Panc1 (cell line): ENCODE measurements at regions not wholly inside any gene's neighbourhood (a gene's known extent, or its start where the extent isn't known, plus 50 kb on each side); places are given as distances from the start of the nearest gene placed in this dataset.

ENCODE experiments used
- ATAC-seq: fragments of 200-7000 bp; cut with Tn5 transposase; 2 replicates; pipeline ENCODE4 v1.9.1; 2020; ENCODE audit warnings: mild to moderate bottlenecking, moderate library complexity
- BruUV-seq: library from RNA; stranded (reverse); fragments of 400-500 nt; replicated peaks from 2 replicates; lab custom pipeline; 2021; lab: Mats Ljungman, UMichigan
- CTCF ChIA-PET: fragments of 300-600 bp; sonication (Branson Sonifier 250); formaldehyde crosslinking; loops from one replicate; lab custom pipeline; 2022; ENCODE audit warnings: antibody characterized with exemption; lab: Charles Lee
- POLR2A ChIA-PET: fragments of 300-600 bp; sonication (Branson Sonifier 250); formaldehyde crosslinking; loops from one replicate; lab custom pipeline; 2022; ENCODE audit warnings: antibody characterized with exemption; lab: Charles Lee
- DNase-seq: peaks from one replicate; pipeline ENCODE4 v3.0.0-alpha.2; 2010; ENCODE audit warnings: low read depth, low spot score
- H3K27ac ChIP-seq: 2 replicates; pipeline ENCODE4 v1.5.1; 2011; ENCODE audit warnings: mild to moderate bottlenecking, low read length, inconsistent platforms
- H3K27me3 ChIP-seq: fragments of 200-500 bp; sonication (Bioruptor generic); 2 replicates; pipeline ENCODE4 v1.6.0; 2014; ENCODE audit warnings: low read length, inconsistent platforms; ENCODE audit not compliant: control insufficient read depth, insufficient read depth
- H3K36me3 ChIP-seq: fragments of 200-500 bp; sonication (Bioruptor generic); 2 replicates; pipeline ENCODE4 v1.5.1; 2014; ENCODE audit warnings: inconsistent platforms, mild to moderate bottlenecking, low read length, moderate library complexity; ENCODE audit not compliant: control insufficient read depth, insufficient read depth
- H3K4me1 ChIP-seq: 2 replicates; pipeline ENCODE4 v1.5.1; 2011; ENCODE audit warnings: inconsistent platforms, mild to moderate bottlenecking, low read length, moderate library complexity; ENCODE audit not compliant: control insufficient read depth, insufficient read depth
- H3K4me3 ChIP-seq, 2 experiments: 2 replicates each; pipeline ENCODE4 v1.5.1; 2011 to 2012; ENCODE audit warnings: low read depth in 2 of 2, low read length in 2 of 2, mild to moderate bottlenecking in 2 of 2, inconsistent platforms in 1 of 2, moderate library complexity in 1 of 2
- H3K9me3 ChIP-seq: fragments of 200-500 bp; sonication (Bioruptor generic); 2 replicates; pipeline ENCODE4 v1.5.1; 2014; ENCODE audit warnings: low read depth, mild to moderate bottlenecking, inconsistent platforms, low read length, moderate library complexity; ENCODE audit not compliant: control insufficient read depth, insufficient read depth
- CTCF ChIP-seq: fragments of 450-650 bp; IDR thresholded peaks from 2 replicates; pipeline ENCODE4 v1.5.1; 2017; ENCODE audit warnings: mild to moderate bottlenecking
- POLR2AphosphoS5 ChIP-seq: IDR thresholded peaks from 2 replicates; pipeline ENCODE4 v1.6.1; 2012; ENCODE audit warnings: mild to moderate bottlenecking, low read depth, low read length, moderate library complexity
- REST ChIP-seq, 2 experiments: IDR thresholded peaks; 2 replicates each; pipeline ENCODE4 v1.6.1; 2011 to 2012; ENCODE audit warnings: low read depth in 2 of 2, control low read depth in 1 of 2, low read length in 1 of 2, mild to moderate bottlenecking in 1 of 2, moderate library complexity in 1 of 2; ENCODE audit not compliant: insufficient read depth in 1 of 2
- SIN3A ChIP-seq: IDR thresholded peaks from 2 replicates; pipeline ENCODE4 v1.6.1; 2012; ENCODE audit warnings: low read depth, mild to moderate bottlenecking, low read length, moderate library complexity, borderline replicate concordance; ENCODE audit not compliant: insufficient read depth
- TCF7L2 ChIP-seq: IDR thresholded peaks from 2 replicates; pipeline ENCODE4 v1.6.1; 2011; ENCODE audit warnings: mild to moderate bottlenecking, low read depth, low read length, inconsistent platforms
- in situ Hi-C: cut with HindIII; loops from 2 replicates; pipeline ENCODE4 v1.10.0; 2016; ENCODE audit warnings: low sequenced_read_pairs, low pct_unique_long_range_greater_than_20kb
- intact Hi-C: fragments of 100-400 bp; cut with micrococcal nuclease; formaldehyde crosslinking; loops from one replicate; pipeline ENCODE4 v1.10.0; 2022; ENCODE audit not compliant: unreplicated experiment

- DNase-seq (no peak), ATAC-seq (no peak)
- Histone ChIP-seq H3K4me3 (no peak overlapping the region), H3K9me3 (no peaks in the 10 kb centered on the region), H3K27ac (no peak overlapping the region), H3K4me1 (no peaks in the 10 kb centered on the region), H3K27me3 (no peaks in the 10 kb centered on the region), H3K36me3 (no peaks in the 10 kb centered on the region)
- no TSS peak for BruUV-seq
- in situ Hi-C loops (no loop called here), intact Hi-C loops (no loop called here)
- TF ChIP-seq REST (IDR thresholded peaks at IDR 0.05; ENCODE audit: insufficient read depth in 1 of 2, low read depth in 2 of 2, low read length in 1 of 2): no peak
- TF ChIP-seq POLR2AphosphoS5: no peak
- no peak for TF ChIP-seq CTCF
- TF ChIP-seq TCF7L2: no peak
- no peak for TF ChIP-seq SIN3A
- CTCF ChIA-PET: no interaction called here
- POLR2A ChIA-PET: no interaction called here
These were observed 225.8 kb upstream of the DAPK1 start for GRCh38 chr9:87271696-87272477.

- DNase-seq (no peak), ATAC-seq (no peak)
- CTCF ChIA-PET: no interaction called here
- Histone ChIP-seq H3K27me3 (no peaks in the 10 kb centered on the region), H3K36me3 (no peaks in the 10 kb centered on the region), H3K4me3 (no peak overlapping the region), H3K9me3 (no peaks in the 10 kb centered on the region), H3K4me1 (no peaks in the 10 kb centered on the region), H3K27ac (no peak overlapping the region)
- POLR2A ChIA-PET: no interaction called here
- TF ChIP-seq TCF7L2: no peak
- TF ChIP-seq REST (IDR thresholded peaks at IDR 0.05; ENCODE audit: insufficient read depth in 1 of 2, low read depth in 2 of 2, low read length in 1 of 2): no peak
- TF ChIP-seq CTCF: no peak
- no peak for TF ChIP-seq POLR2AphosphoS5
- TF ChIP-seq SIN3A: no peak
- in situ Hi-C loops (no loop called here), intact Hi-C loops (no loop called here)
- no TSS peak for BruUV-seq
These were observed 222.5 kb upstream of the DAPK1 start for GRCh38 chr9:87275047-87275725.
